ENCODE measurements at regions not wholly inside any gene's neighbourhood (a gene's known extent, or its start where the extent isn't known, plus 50 kb on each side); places are given as distances from the start of the nearest gene placed in this dataset.
"Not testable (repeated sequence)": the region's sequence is repeated elsewhere in the genome, so short reads cannot be mapped to it uniquely, and the experiment has no call there.

DNA sequence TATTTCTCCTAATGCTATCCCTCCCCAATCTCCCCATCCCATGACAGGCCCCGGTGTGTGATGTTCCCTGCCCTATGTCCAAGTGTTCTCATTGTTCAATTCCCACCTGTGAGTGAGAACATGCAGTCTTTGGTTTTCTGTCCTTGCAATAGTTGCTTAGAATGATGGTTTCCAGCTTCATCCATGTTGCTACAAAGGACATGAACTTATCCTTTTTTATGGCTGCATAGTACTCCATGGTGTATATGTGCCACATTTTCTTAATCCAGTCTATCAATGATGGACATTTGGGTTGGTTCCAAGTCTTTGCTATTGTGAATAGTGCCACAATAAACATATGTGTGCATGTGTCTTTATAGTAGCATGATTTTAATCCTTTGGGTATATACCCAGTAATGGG is 51.3 kb upstream of the RIOK2 start:
- DNase-seq (ENCODE audit: low spot score): not testable (repeated sequence)

- no peak for DNase-seq (ENCODE audit: low spot score)
Observed at GRCh38 chr5:97242341-97242740, 59.3 kb upstream of the RIOK2 start.

- peak; percentile 8 for DNase-seq (ENCODE audit: low spot score)
Observed at GRCh38 chr5:97243353-97243752, 60.3 kb upstream of the RIOK2 start.

GRCh38 chr5:97245386-97245785 is 62.3 kb upstream of the RIOK2 start:
- DNase-seq (ENCODE audit: low spot score): no peak

DNA sequence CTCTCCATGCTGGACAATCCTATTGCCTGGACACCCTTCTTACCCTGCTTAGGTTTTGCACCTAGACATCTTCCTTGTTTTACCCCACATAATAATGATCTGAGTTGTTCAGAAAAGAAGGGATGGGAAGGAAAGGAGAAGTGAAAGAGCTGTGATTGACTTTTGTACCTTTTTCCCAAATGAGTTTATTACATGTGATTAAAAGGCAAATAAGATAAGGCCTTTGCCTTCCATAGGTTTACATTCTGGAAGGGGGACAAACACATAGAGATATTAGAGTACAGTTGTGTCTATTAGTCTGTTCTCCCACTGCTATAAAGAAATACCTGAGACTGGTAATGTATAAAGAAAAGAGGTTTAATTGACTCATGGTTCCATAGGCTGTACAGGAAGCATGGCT is 67.1 kb upstream of the RIOK2 start:
- DNase-seq (ENCODE audit: low spot score): no peak

GRCh38 chr5:97266076-97266475 is 83.0 kb upstream of the RIOK2 start:
- DNase-seq (ENCODE audit: low spot score): no peak

DNA sequence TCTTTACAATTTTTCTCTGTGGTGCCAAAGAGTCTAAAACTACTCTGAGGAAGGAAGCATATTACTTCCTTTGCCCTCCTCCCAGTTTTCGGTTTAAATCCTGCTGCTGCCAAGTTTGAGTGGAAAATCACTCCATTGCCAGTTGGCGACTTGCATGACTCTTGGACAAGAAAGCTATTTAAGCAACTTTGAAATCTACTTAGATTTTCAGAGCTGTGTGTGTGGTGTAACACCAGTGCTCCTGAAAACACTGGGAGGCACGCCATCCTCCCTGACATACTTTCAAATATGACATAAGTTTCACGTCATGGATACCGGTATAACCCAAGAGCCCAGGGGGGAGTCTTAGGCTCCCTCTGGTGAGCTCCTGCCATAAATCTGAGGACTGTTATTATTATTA is 83.5 kb upstream of the RIOK2 start:
- DNase-seq (ENCODE audit: low spot score): peak; percentile 58

DNA sequence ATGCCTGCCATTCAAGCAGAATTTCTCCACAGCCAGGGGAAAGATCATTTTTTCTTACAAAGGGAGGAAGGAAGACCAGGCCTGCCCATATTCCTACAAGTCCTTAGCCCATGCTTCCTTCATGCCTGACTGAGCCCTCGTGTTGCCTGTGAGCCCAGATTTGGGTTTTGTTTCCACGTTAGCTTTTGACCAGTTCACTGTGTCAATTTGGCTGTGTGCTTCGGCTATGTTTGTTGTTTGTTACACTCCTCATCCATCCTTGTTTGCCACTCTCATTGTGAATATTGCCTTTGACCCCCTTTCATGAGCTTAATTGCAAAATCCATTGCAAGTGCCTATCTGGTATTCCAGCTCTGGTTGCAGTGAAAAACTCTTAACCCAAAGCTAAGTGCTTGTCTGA is 84.7 kb upstream of the RIOK2 start:
- DNase-seq (ENCODE audit: low spot score): peak; percentile 3

- DNase-seq (ENCODE audit: low spot score): no peak
Observed at GRCh38 chr5:97276474-97277120, 93.5 kb upstream of the RIOK2 start.

DNA sequence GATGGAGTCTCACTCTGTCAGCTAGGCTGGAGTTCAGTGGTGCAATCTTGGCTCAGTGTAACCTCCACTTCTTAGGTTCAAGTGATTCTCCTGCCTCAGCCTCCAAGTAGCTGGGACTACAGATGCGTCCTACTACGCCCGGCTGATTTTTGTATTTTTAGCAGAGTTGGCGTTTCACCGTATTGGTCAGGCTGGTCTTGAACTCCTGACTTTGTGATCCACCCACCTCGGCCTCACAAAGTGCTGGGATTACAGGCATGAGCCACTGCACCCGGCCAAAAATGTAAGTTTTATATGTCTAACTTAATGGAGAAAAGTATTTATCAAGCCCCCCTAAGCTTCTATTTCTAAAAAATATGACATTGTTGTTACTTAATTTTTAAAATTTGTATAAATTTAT is 98.2 kb upstream of the RIOK2 start:
- DNase-seq (ENCODE audit: low spot score): no peak

- DNase-seq (ENCODE audit: low spot score): peak; percentile 38
Observed at GRCh38 chr5:97297063-97297703, 114.1 kb upstream of the RIOK2 start.

DNA sequence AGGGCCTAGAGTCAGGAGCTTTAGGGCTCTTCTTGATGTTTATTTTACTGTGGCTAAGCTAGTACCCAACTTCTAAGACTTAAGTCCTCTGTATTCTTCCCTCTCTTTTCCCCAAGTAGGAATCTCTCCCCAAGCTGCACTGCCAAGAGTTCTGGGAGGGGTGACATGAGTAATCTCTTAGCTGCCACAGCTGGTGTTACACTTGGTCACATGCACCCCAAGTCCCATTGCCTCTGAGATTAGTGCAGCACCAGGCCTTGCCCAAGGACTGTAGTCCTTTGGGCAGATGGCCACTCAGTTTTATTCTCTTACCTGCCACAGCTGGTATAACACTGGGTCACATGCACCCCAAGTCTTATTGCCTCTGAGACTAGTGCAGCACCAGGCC is 114.7 kb upstream of the RIOK2 start:
- DNase-seq (ENCODE audit: low spot score): no peak

GRCh38 chr5:97301181-97301580 is 118.1 kb upstream of the RIOK2 start:
- DNase-seq (ENCODE audit: low spot score): not testable (repeated sequence)

DNA sequence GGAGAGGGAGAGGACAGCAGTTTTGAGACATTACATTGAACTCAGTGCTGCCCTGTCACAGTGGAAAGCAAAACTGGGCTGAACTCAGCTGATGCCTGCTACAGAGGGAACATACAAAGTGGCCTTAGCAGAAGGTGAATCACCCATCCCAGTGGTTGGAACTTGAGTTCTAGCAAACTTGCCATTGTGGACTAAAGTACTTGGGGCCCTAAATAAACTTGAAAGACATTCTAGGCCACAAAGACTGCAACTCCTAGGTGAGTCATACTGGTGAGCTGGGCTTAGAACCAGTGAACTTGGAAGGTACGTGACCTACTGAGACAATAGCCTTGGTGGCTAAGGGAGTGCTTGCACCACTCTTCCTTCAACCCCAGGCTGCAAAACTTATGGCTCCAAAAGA is 155.7 kb upstream of the RIOK2 start:
- DNase-seq (ENCODE audit: low spot score): no peak

DNA sequence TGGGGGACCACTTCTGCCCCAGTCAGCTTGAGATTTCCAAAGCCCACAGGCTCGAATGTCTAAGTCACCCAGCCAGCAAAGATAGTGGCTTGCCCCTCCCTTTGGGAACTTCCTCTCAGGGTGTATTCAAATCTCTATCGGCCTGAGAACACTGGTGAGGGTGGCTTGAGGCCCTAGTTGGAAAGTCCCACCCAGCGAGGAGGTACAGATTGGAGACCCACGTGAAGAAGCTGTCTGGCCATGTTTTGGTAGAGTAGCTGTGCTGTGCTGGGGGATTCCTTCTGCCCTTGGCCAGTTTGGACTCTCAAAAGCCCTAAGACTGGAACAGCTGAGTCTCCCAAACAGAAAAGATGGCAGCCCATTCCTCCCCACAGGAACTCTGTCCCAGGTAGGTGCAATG is 172.7 kb upstream of the RIOK2 start:
- no peak for DNase-seq (ENCODE audit: low spot score)

- DNase-seq (ENCODE audit: low spot score): no peak
Observed at GRCh38 chr5:97363577-97363976, 180.5 kb upstream of the RIOK2 start.

- DNase-seq (ENCODE audit: low spot score): no peak
Observed at GRCh38 chr5:97364731-97365130, 181.7 kb upstream of the RIOK2 start.

- no peak for DNase-seq (ENCODE audit: low spot score)
Observed at GRCh38 chr5:97365163-97365845, 182.3 kb upstream of the RIOK2 start.

DNA sequence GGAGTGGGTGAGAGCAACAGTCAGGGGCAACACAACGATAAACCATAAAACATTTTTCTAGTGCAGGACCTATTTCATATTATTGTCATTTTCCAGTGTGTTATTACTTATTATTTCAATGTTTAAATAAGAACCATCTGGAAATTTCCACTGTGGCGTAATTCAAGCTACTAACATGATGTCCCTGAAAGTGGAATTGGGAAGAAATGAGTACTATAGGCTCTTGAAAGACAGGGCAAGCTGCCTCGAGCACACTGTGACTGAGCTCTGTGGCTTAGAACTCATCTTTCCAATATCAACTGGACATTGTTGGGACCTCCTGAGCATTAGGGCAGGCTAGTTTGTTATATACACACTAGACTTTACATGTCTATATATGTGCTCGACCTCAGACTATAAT is 182.9 kb upstream of the RIOK2 start:
- DNase-seq (ENCODE audit: low spot score): no peak

- no peak for DNase-seq (ENCODE audit: low spot score)
Observed at GRCh38 chr5:97375959-97376358, 192.9 kb upstream of the RIOK2 start.

DNA sequence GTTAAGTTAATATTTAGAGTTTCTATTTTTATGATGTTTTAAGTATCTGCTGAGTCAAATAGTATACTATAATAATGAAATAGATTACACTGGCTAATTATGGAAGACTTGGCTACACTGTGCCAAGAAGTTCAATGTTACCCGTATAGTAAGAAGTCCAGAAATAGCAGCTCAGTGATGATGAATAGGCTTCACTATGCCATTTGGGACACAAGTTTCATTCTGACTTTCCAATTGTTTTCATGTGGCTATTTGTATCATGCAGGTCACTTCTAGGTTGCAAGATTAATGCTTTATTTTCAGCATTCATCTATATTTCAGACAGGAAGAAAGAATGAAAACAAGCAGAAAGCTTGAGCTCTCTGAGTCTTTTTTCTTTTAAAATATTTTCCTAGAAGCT is 194.5 kb upstream of the RIOK2 start:
- DNase-seq (ENCODE audit: low spot score): no peak

DNA sequence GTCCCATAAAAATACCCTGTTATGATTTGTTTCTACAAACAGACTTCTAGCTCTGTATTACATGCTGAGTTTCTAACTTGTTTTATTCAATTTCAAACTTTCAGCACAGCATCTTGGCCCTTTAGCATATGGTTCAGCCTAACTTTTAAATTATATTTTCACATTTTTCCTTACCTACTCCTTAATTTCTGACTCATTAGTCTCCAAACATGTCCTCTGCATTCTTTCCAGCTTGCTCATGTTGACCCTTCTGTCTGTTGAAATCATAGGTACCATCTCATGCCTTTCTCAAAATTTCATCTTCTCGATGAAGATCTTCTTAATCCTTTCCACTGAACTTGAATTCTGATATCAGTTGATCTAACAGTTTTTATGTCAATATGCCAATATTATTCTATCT is 200.9 kb upstream of the RIOK2 start:
- no peak for DNase-seq (ENCODE audit: low spot score)

GRCh38 chr5:97388794-97389193 is 205.7 kb upstream of the RIOK2 start:
- no peak for DNase-seq (ENCODE audit: low spot score)

DNA sequence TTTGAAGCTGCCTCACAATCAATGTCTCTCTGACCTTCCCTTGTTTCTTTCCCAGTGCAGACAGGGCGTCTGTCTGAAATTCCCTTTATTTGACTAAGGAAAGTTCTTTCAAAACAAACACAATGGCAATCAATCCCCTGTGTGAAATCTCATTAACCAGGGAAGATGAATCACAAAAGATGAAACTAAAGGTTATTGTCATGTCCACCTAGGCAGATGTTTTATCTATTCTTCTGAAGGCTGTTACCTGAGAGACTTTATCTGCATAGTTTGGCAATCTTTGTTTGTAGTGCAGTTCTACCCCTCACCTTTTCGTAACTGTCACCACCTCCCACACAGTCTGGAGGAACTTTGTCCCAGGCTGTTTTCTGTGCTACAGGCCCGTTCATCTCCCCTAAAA is 217.5 kb upstream of the RIOK2 start:
- DNase-seq (ENCODE audit: low spot score): no peak
